GM12892 (cell line): ENCODE measurements at regions not wholly inside any gene's neighbourhood (a gene's known extent, or its start where the extent isn't known, plus 50 kb on each side); places are given as distances from the start of the nearest gene placed in this dataset.

Source experiments
- DNase-seq: peaks from one replicate; pipeline ENCODE4 v3.0.0; 2011; ENCODE audit not compliant: insufficient read length
- FAIRE-seq: peaks from 2 replicates; lab custom pipeline; 2011; peaks lifted over from hg19 to GRCh38; lab: Jason Lieb, UNC
- POLR2A ChIP-seq: IDR thresholded peaks from 2 replicates; pipeline ENCODE4 v1.6.1; 2011; ENCODE audit warnings: low read depth, low read length, control low read depth
- POLR2AphosphoS5 ChIP-seq: IDR thresholded peaks from 2 replicates; pipeline ENCODE4 v1.6.1; 2011; ENCODE audit warnings: low read depth, low read length, control low read depth
- TAF1 ChIP-seq: IDR thresholded peaks from 2 replicates; pipeline ENCODE4 v1.6.1; 2011; ENCODE audit warnings: low read depth, mild to moderate bottlenecking, control low read depth, low read length, borderline replicate concordance

GRCh38 chr2:188193230-188193629, 98.4 kb upstream of the GULP1 start:
- no peak for FAIRE-seq
- no peak for DNase-seq
- TF ChIP-seq POLR2A, result no peak
- TF ChIP-seq POLR2AphosphoS5, result no peak
- TF ChIP-seq TAF1, result no peak

GRCh38 chr2:188196343-188197008, 95.2 kb upstream of the GULP1 start:
- no peak for DNase-seq
- no peak for FAIRE-seq
- TF ChIP-seq TAF1 (no peak), POLR2AphosphoS5 (no peak), POLR2A (no peak)

DNA sequence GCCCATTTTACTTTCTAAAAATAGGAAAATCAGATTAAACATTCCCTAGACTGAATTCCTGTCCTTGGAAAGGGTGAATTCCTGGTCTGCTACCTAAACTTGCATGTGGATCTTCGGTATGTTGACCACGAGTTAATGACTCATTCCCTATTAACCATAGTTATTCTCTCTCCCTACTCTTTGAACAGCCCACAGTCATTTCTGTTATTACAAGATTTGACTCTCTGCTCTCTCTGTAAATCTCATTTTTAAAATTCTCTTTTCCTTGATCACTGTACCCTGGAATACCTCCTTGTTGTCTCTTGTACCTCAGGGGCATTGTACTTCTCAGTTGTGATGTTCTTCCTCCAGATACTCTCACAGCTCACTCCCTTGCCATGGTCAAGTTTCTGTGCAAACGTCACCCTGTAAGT, 92.0 kb upstream of the GULP1 start:
- FAIRE-seq, result no peak
- TF ChIP-seq POLR2AphosphoS5 (no peak), TAF1 (no peak), POLR2A (no peak)
- no peak for DNase-seq

DNA sequence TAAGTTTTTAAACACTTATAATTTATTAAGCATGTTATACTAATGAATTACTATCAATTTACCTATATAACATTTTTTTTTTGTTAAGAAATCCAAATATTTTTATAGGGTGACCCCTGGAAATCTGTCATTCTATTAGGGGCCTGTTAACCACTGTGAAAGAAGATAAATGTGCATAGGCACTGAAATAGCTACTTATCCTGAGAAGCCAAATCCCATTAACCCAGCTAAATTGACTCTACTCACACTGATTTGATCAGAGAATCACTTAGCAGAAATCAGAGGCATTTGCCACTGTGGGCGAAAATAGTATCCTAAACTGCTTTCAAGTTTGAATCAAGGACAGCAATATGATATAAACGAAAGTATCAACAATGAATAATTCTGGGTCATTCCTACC, 90.0 kb upstream of the GULP1 start:
- DNase-seq, result no peak
- TF ChIP-seq TAF1 (no peak), POLR2A (no peak), POLR2AphosphoS5 (no peak)
- FAIRE-seq, result no peak

DNA sequence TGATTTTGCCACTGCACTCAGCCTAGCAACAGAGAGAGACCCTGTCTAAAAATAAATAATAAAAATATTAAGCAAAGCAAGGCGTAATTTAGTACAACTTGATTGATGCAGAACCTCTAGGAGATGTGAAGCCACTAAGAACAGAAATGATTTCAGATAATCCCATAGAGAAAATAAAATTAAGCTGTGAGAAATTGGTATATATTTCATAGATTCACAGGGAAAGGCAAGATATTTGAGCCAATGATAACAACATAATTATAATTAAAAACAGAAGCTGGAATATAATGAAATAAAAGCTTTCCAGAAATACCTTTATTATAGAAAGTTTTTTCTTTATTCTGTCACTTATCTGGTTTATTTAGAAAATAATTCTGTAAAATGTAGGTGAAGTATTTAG, 88.9 kb upstream of the GULP1 start:
- TF ChIP-seq POLR2AphosphoS5, result no peak
- TF ChIP-seq POLR2A, result no peak
- TF ChIP-seq TAF1, result no peak
- no peak for DNase-seq
- FAIRE-seq, result no peak

DNA sequence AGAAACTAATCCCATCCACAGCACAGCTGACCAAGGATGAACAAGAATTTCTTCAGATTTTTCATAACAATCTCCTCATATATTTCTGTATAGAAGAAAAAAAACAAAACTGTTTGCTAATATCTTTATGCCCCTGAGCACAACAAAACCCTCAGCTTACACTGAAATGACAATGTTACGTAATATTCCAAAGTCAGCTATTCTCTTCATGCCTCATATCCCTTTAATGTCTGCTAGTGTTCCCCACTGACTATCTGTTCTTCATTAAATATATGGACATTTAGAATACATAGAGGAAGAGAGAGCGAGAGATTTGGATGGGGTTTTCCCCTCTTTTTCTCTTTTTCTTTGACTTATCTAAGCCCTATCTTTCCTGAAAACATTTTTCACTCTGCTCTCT, 87.9 kb upstream of the GULP1 start:
- TF ChIP-seq POLR2AphosphoS5, result no peak
- no peak for TF ChIP-seq POLR2A
- no peak for TF ChIP-seq TAF1
- FAIRE-seq (no peak), DNase-seq (no peak)

GRCh38 chr2:188204824-188205223, 86.8 kb upstream of the GULP1 start:
- DNase-seq (no peak), FAIRE-seq (no peak)
- no peak for TF ChIP-seq POLR2A
- no peak for TF ChIP-seq POLR2AphosphoS5
- no peak for TF ChIP-seq TAF1

GRCh38 chr2:188207554-188207953, 84.1 kb upstream of the GULP1 start:
- DNase-seq (no peak), FAIRE-seq (no peak)
- TF ChIP-seq POLR2A (no peak), POLR2AphosphoS5 (no peak), TAF1 (no peak)

- FAIRE-seq, result no peak
- TF ChIP-seq POLR2AphosphoS5 (no peak), POLR2A (no peak)
Observed at GRCh38 chr2:188209218-188209617, 82.5 kb upstream of the GULP1 start.

GRCh38 chr2:188217264-188217663, 74.4 kb upstream of the GULP1 start:
- FAIRE-seq (no peak), DNase-seq (no peak)
- no peak for TF ChIP-seq TAF1
- no peak for TF ChIP-seq POLR2AphosphoS5
- no peak for TF ChIP-seq POLR2A

More at GRCh38 chr2:188209218-188209617, 82.5 kb upstream of the GULP1 start:
- no peak for DNase-seq

- no peak for TF ChIP-seq POLR2A
- no peak for TF ChIP-seq POLR2AphosphoS5
- TF ChIP-seq TAF1, result no peak
Observed at GRCh38 chr2:188219541-188219940, 72.1 kb upstream of the GULP1 start.

GRCh38 chr2:188220535-188220934, 71.1 kb upstream of the GULP1 start:
- no peak for DNase-seq
- FAIRE-seq, result no peak
- no peak for TF ChIP-seq POLR2A
- no peak for TF ChIP-seq TAF1
- no peak for TF ChIP-seq POLR2AphosphoS5

More at GRCh38 chr2:188219541-188219940, 72.1 kb upstream of the GULP1 start:
- DNase-seq, result no peak
- FAIRE-seq, result no peak

- FAIRE-seq (peak; percentile 50), DNase-seq (no peak)
- TF ChIP-seq TAF1, result no peak
- TF ChIP-seq POLR2A, result no peak
- TF ChIP-seq POLR2AphosphoS5, result no peak
Observed at GRCh38 chr2:188227713-188228112, 64.0 kb upstream of the GULP1 start.
